BLaER1 (cell line): ENCODE measurements at regions not wholly inside any gene's neighbourhood (a gene's known extent, or its start where the extent isn't known, plus 50 kb on each side); places are given as distances from the start of the nearest gene placed in this dataset.
A peak's percentile ranks its signal among the peaks of the same experiment; 100 is the strongest.
"Not testable (repeated sequence)": the region's sequence is repeated elsewhere in the genome, so short reads cannot be mapped to it uniquely, and the experiment has no call there.

Source experiments
- H3K27ac ChIP-seq: shearing (Covaris generic); formaldehyde crosslinking; 2 replicates; pipeline ENCODE4 v1.8.1; 2022
- H3K27me3 ChIP-seq: shearing (Covaris generic); formaldehyde crosslinking; 2 replicates; pipeline ENCODE4 v1.8.1; 2022
- H3K36me3 ChIP-seq: shearing (Covaris generic); formaldehyde crosslinking; 2 replicates; pipeline ENCODE4 v1.8.1; 2022
- H3K4me1 ChIP-seq: shearing (Covaris generic); formaldehyde crosslinking; 2 replicates; pipeline ENCODE4 v1.8.1; 2022
- H3K4me2 ChIP-seq: shearing (Covaris generic); formaldehyde crosslinking; 2 replicates; pipeline ENCODE4 v1.8.1; 2022
- H3K4me3 ChIP-seq: shearing (Covaris generic); formaldehyde crosslinking; 2 replicates; pipeline ENCODE4 v1.8.1; 2022
- H3K9ac ChIP-seq: shearing (Covaris generic); formaldehyde crosslinking; 2 replicates; pipeline ENCODE4 v1.8.1; 2022
- H3K9me3 ChIP-seq: shearing (Covaris generic); formaldehyde crosslinking; 2 replicates; pipeline ENCODE4 v1.8.1; 2022
- H4K20me1 ChIP-seq: shearing (Covaris generic); formaldehyde crosslinking; 2 replicates; pipeline ENCODE4 v1.8.1; 2022
- Cebpa-rat ChIP-seq: shearing (Covaris generic); IDR thresholded peaks from 2 replicates; pipeline ENCODE4 v1.8.1; 2022

DNA sequence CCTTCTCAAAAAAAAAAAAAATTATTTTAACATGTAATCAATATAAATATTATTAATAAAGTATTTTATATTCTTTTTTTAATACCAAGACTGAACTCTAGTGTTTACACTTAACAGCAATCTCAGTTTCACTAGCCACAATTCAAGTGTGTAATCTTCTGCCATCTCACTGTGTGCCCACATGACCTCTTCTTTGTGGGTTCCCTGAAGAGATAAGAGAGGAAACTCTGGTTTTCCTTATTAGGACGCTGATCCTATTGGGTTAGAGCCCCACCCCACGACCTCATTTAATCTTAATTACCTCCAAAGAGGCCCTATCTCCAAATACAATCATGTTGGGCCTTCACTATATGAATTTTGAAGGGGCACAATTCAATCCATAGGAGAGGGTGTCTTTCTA, 177.6 kb downstream of the STK31 start:
- no peak overlapping the region for H3K27ac ChIP-seq
- no peaks in the 10 kb centered on the region for H3K36me3 ChIP-seq
- no peak overlapping the region for H3K9ac ChIP-seq
- no peak for TF ChIP-seq Cebpa-rat
- H3K4me1 ChIP-seq = peaks cover 8% of the 10 kb centered on the region; the same call in 1 of the 2 replicates
- H3K27me3 ChIP-seq = no peaks in the 10 kb centered on the region
- no peaks in the 10 kb centered on the region for H4K20me1 ChIP-seq
- H3K9me3 ChIP-seq = no peaks in the 10 kb centered on the region
- no peak overlapping the region for H3K4me3 ChIP-seq
- H3K4me2 ChIP-seq = no peak overlapping the region; the same call in 1 of the 2 replicates

GRCh38 chr7:23888958-23889357, 178.9 kb downstream of the STK31 start:
- Histone ChIP-seq H4K20me1 (peaks cover 1% of the 10 kb centered on the region; the same call in 1 of the 2 replicates), H3K36me3 (no peaks in the 10 kb centered on the region), H3K4me1 (peaks cover 21% of the 10 kb centered on the region), H3K4me2 (no peak overlapping the region), H3K9ac (no peak overlapping the region), H3K9me3 (no peaks in the 10 kb centered on the region), H3K27ac (no peak overlapping the region), H3K4me3 (no peak overlapping the region), H3K27me3 (no peaks in the 10 kb centered on the region)
- no peak for TF ChIP-seq Cebpa-rat

GRCh38 chr7:23889566-23889965, 179.5 kb downstream of the STK31 start:
- H3K27ac ChIP-seq = no peak overlapping the region
- H3K4me1 ChIP-seq = peaks cover 27% of the 10 kb centered on the region
- TF ChIP-seq Cebpa-rat = no peak

DNA sequence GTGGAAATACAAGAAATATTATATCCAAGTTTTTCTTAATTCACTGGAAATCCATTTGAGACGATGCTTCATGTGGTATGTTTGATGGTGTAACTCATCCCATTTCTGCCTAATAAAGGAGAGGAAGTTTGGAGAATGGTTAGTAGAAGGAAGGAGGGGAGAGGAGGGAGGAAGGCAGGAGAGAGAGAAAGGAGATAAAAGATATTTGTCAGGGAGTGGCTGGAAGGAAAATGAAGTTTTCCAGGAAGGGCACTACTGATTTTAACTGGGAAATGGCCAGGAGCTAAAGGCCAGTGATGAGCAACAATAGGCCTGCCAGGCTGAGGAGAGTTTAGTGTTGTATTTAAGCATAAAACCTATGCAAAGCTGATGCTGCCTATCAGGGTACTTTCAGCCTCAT, 182.0 kb downstream of the STK31 start:
- no peaks in the 10 kb centered on the region for H3K36me3 ChIP-seq
- H3K9ac ChIP-seq = no peak overlapping the region
- no peak for TF ChIP-seq Cebpa-rat
- H3K27ac ChIP-seq = no peak overlapping the region
- peaks cover 12% of the 10 kb centered on the region; the same call in 1 of the 2 replicates for H4K20me1 ChIP-seq
- no peaks in the 10 kb centered on the region for H3K27me3 ChIP-seq
- H3K4me3 ChIP-seq = no peak overlapping the region
- H3K9me3 ChIP-seq = no peaks in the 10 kb centered on the region
- peaks cover 43% of the 10 kb centered on the region for H3K4me1 ChIP-seq
- no peak overlapping the region for H3K4me2 ChIP-seq

More at GRCh38 chr7:23889566-23889965, 179.5 kb downstream of the STK31 start:
- Histone ChIP-seq H3K9me3 (no peaks in the 10 kb centered on the region), H3K36me3 (no peaks in the 10 kb centered on the region), H3K9ac (no peak overlapping the region), H4K20me1 (peaks cover 6% of the 10 kb centered on the region; the same call in 1 of the 2 replicates), H3K4me2 (no peak overlapping the region), H3K4me3 (no peak overlapping the region), H3K27me3 (no peaks in the 10 kb centered on the region)

- no peaks in the 10 kb centered on the region for H3K9me3 ChIP-seq
- H3K27me3 ChIP-seq = no peaks in the 10 kb centered on the region
- H3K36me3 ChIP-seq = no peaks in the 10 kb centered on the region
- H3K27ac ChIP-seq = no peak overlapping the region
- peaks cover 37% of the 10 kb centered on the region for H3K4me1 ChIP-seq
- H3K4me3 ChIP-seq = no peak overlapping the region
- peak overlapping the region; percentile 82 for H3K4me2 ChIP-seq
- H3K9ac ChIP-seq = no peak overlapping the region
- no peak for TF ChIP-seq Cebpa-rat
- H4K20me1 ChIP-seq = peaks cover 12% of the 10 kb centered on the region; the same call in 1 of the 2 replicates
Observed at GRCh38 chr7:23893176-23893941, 183.3 kb downstream of the STK31 start.

DNA sequence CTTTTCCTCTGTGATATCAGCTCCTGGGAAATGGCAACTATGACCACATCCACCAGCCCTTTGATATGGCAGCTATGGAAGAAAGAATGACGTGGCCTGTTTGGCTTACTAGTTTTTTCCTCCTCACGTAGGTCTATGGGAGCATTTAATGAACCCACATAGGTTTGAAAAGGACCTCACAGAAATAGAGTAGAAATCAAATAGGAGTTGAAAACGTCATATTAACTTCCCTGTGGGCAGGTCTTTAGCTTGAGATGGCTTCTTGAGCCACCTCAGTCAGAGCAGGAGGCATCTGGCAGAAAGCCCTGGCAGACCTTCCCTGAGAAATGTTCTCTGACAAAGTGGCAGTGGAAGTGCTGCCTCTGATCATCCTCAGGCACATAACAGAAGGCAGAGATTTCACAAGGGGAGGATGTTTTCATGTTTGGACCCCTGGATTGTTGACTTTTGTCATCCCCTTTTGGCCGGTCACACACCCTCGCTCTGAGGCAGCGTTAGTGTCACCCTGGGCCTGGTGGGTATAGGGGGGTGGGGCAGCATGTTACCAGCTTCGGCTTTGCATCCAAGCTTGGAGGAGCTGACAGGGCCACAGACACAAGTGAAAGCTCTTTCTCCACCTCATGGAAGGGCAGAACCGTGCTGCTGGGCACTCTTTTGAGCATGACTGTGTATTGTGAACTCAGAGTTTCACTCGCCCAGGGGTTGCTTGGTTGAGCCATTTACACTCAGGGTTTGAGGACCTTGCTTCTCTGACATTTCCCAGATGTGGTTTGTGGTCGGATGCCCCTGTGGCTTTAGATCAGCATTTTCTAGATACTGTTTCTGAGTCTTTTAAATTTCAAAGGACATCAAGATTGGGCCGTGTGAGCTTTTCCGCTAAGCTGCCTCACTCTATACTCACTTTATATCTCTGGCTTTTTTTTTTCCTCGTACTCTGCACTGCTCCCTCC, 184.2 kb downstream of the STK31 start:
- H3K9ac ChIP-seq = no peak overlapping the region
- H3K9me3 ChIP-seq = no peaks in the 10 kb centered on the region
- no peak overlapping the region for H3K27ac ChIP-seq
- H3K27me3 ChIP-seq = no peaks in the 10 kb centered on the region
- TF ChIP-seq Cebpa-rat = no peak
- peaks cover 12% of the 10 kb centered on the region; the same call in 1 of the 2 replicates for H4K20me1 ChIP-seq
- no peaks in the 10 kb centered on the region for H3K36me3 ChIP-seq
- H3K4me2 ChIP-seq = peak overlapping the region; percentile 82
- H3K4me1 ChIP-seq = peaks cover 37% of the 10 kb centered on the region
- H3K4me3 ChIP-seq = no peak overlapping the region

DNA sequence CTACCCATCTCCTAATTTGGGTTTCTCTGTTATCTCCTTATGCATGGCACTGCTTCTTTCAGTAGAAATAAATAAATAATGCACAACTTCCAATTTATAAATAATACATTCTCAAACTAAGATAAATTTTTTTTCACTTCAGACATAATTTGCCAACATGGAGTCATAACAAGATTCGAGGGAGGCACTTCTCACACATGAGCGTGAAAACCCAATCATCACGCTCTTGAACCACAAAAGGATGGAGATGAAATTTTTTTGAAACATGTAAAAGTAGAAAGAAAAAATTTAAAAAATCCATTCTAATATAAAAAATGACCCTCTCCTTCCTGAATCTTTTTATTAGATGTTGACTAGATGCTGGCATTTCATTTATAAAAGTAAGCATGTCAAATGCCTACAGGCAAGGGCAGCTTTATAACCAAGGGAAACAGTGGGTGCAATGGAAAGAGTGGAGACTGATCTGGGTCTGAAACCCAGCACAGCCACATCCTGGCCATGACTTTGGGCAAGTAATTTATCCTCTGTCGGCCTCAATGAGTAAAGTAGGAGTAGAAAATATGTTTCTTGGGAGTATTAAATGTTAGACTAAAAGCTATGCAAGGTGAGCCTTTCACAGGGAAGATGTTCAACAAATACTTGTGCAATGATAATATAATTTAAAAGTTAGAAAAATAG, 185.0 kb downstream of the STK31 start:
- Histone ChIP-seq H3K4me3 (no peak overlapping the region), H3K9me3 (no peaks in the 10 kb centered on the region), H3K27me3 (no peaks in the 10 kb centered on the region), H3K36me3 (no peaks in the 10 kb centered on the region), H3K4me2 (peak overlapping the region; percentile 82), H4K20me1 (peaks cover 12% of the 10 kb centered on the region; the same call in 1 of the 2 replicates), H3K27ac (no peak overlapping the region), H3K9ac (no peak overlapping the region), H3K4me1 (peaks cover 37% of the 10 kb centered on the region)
- TF ChIP-seq Cebpa-rat = no peak

DNA sequence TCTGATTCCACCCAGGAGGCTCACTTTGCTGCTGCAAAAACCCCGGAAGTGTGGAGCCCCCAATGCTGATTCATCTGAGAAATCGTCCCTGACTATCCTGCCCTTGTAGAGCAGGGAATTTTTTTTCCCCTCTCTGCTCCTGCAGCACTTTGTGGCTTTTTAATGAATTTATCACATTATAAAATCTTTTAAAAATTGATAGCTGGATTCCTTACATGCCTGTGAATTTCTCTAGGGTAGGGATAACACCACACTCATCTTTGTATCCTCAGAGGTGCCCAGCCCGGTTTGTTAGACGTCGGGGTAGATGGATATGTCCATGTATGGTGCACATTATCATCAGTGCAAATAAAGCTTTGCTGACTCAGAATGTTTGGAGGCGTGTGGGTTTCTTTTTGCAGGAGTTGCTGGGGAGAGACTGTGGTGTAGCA, 185.7 kb downstream of the STK31 start:
- Histone ChIP-seq H3K4me3 (no peak overlapping the region), H4K20me1 (peaks cover 12% of the 10 kb centered on the region; the same call in 1 of the 2 replicates), H3K4me2 (peak overlapping the region; percentile 82), H3K27me3 (no peaks in the 10 kb centered on the region), H3K9ac (no peak overlapping the region), H3K36me3 (no peaks in the 10 kb centered on the region), H3K9me3 (no peaks in the 10 kb centered on the region), H3K4me1 (peaks cover 37% of the 10 kb centered on the region), H3K27ac (no peak overlapping the region)
- TF ChIP-seq Cebpa-rat = no peak

GRCh38 chr7:23898619-23899018, 188.6 kb downstream of the STK31 start:
- peaks cover 12% of the 10 kb centered on the region; the same call in 1 of the 2 replicates for H4K20me1 ChIP-seq
- H3K27me3 ChIP-seq = no peaks in the 10 kb centered on the region
- no peak overlapping the region for H3K4me3 ChIP-seq
- H3K9ac ChIP-seq = no peak overlapping the region
- H3K4me2 ChIP-seq = no peak overlapping the region
- H3K36me3 ChIP-seq = no peaks in the 10 kb centered on the region
- H3K9me3 ChIP-seq = no peaks in the 10 kb centered on the region
- H3K27ac ChIP-seq = no peak overlapping the region
- H3K4me1 ChIP-seq = peaks cover 26% of the 10 kb centered on the region
- no peak for TF ChIP-seq Cebpa-rat

- not testable (repeated sequence) for H3K4me3 ChIP-seq, H3K4me2 ChIP-seq, H3K27ac ChIP-seq, H4K20me1 ChIP-seq, H3K9ac ChIP-seq, H3K9me3 ChIP-seq, H3K4me1 ChIP-seq, H3K36me3 ChIP-seq, H3K27me3 ChIP-seq
Observed at GRCh38 chr7:23904901-23905300, 194.9 kb downstream of the STK31 start.
